ENCODE measurements at regions not wholly inside any gene's neighbourhood (a gene's known extent, or its start where the extent isn't known, plus 50 kb on each side); places are given as distances from the start of the nearest gene placed in this dataset.

GRCh38 chr6:112851146-112851545 is 504.0 kb downstream of the RFPL4B start:
- ChIA-PET POLR2A (no interaction called here), CTCF (no interaction called here)
- no peaks in the 10 kb centered on the region for H3K36me3 ChIP-seq (replicated peaks in 1 of 2; ENCODE audit: control insufficient read depth in 1 of 2, insufficient read depth in 2 of 2, low read length in 1 of 2)
- 55% methylated on average over 1 of the region's 1 CpG for WGBS (ENCODE audit: low lambda C conversion rate)
- TF ChIP-seq NRF1 (IDR thresholded peaks at IDR 0.05; ENCODE audit: low read depth, low read length): no peak
- TF ChIP-seq, protein P1, sequence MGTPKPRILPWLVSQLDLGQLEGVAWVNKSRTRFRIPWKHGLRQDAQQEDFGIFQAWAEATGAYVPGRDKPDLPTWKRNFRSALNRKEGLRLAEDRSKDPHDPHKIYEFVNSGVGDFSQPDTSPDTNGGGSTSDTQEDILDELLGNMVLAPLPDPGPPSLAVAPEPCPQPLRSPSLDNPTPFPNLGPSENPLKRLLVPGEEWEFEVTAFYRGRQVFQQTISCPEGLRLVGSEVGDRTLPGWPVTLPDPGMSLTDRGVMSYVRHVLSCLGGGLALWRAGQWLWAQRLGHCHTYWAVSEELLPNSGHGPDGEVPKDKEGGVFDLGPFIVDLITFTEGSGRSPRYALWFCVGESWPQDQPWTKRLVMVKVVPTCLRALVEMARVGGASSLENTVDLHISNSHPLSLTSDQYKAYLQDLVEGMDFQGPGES (IDR thresholded peaks at IDR 0.05; ENCODE audit: low read depth, low read length): no peak
- no peak for TF ChIP-seq YY1 (IDR thresholded peaks at IDR 0.05; ENCODE audit: low read depth)
- no peak for TF ChIP-seq EP300 (IDR thresholded peaks at IDR 0.05; ENCODE audit: borderline replicate concordance in 1 of 2, low read depth in 1 of 2, low read length in 1 of 2)
- no peak for TF ChIP-seq JUND (IDR thresholded peaks at IDR 0.05)
- no peak for TF ChIP-seq GATA2 (CRISPR knock-in tag; IDR thresholded peaks at IDR 0.05)
- no peak for TF ChIP-seq MAX (IDR thresholded peaks at IDR 0.05; ENCODE audit: low read depth)
- no peak for TF ChIP-seq MXI1 (IDR thresholded peaks at IDR 0.05; ENCODE audit: low read depth, low read length)
- no peak for TF ChIP-seq SMC3 (IDR thresholded peaks at IDR 0.05; ENCODE audit: low read depth, low read length)
- no peak for TF ChIP-seq REST (IDR thresholded peaks at IDR 0.05; ENCODE audit: low read depth, low read length)
- TF ChIP-seq FOXM1 (IDR thresholded peaks at IDR 0.05; ENCODE audit: low read depth): no peak
- TF ChIP-seq ZBTB33 (IDR thresholded peaks at IDR 0.05; ENCODE audit: borderline replicate concordance, low read depth): no peak
- no peak for TF ChIP-seq RCOR1 (IDR thresholded peaks at IDR 0.05; ENCODE audit: low read length)
- TF ChIP-seq, protein P2, sequence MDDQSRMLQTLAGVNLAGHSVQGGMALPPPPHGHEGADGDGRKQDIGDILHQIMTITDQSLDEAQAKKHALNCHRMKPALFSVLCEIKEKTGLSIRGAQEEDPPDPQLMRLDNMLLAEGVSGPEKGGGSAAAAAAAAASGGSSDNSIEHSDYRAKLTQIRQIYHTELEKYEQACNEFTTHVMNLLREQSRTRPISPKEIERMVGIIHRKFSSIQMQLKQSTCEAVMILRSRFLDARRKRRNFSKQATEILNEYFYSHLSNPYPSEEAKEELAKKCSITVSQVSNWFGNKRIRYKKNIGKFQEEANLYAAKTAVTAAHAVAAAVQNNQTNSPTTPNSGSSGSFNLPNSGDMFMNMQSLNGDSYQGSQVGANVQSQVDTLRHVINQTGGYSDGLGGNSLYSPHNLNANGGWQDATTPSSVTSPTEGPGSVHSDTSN (IDR thresholded peaks at IDR 0.05): no peak
- TF ChIP-seq NFIC (IDR thresholded peaks at IDR 0.05; ENCODE audit: borderline replicate concordance): no peak
- peaks cover 0 to 5% of the 10 kb centered on the region in 2 experiments; a peak in 1 of 4 replicates for H3K4me1 ChIP-seq (ENCODE audit: control insufficient read depth in 1 of 2, insufficient read depth in 2 of 2, low read depth in 1 of 2, low read length in 1 of 2)
- H3K27ac ChIP-seq (ENCODE audit: low read depth in 2 of 2, low read length in 1 of 2): no peak overlapping the region
- no peaks in the 10 kb centered on the region for H3K79me2 ChIP-seq (ENCODE audit: insufficient read depth)
- no peak overlapping the region for H3K4me3 ChIP-seq (ENCODE audit: low read depth in 2 of 2, low read length in 1 of 2)
- H3K9me2 ChIP-seq: no peaks in the 10 kb centered on the region
- no peak overlapping the region for H2AFZ ChIP-seq (ENCODE audit: low read depth)
- H3K27me3 ChIP-seq (ENCODE audit: insufficient read depth): no peaks in the 10 kb centered on the region
- H3F3A ChIP-seq (replicated peaks; ENCODE audit: insufficient read depth): no peaks in the 10 kb centered on the region
- no peak overlapping the region for H3K9ac ChIP-seq
- no peaks in the 10 kb centered on the region for H3K9me3 ChIP-seq
- H4K20me1 ChIP-seq (ENCODE audit: insufficient read depth): no peaks in the 10 kb centered on the region
- H3K4me2 ChIP-seq: no peak overlapping the region
- DNase-seq: no peak

Measured in SK-N-SH (cell line).